ENCODE measurements at regions not wholly inside any gene's neighbourhood (a gene's known extent, or its start where the extent isn't known, plus 50 kb on each side); places are given as distances from the start of the nearest gene placed in this dataset.
"Not testable (repeated sequence)": the region's sequence is repeated elsewhere in the genome, so short reads cannot be mapped to it uniquely, and the experiment has no call there.

DNA sequence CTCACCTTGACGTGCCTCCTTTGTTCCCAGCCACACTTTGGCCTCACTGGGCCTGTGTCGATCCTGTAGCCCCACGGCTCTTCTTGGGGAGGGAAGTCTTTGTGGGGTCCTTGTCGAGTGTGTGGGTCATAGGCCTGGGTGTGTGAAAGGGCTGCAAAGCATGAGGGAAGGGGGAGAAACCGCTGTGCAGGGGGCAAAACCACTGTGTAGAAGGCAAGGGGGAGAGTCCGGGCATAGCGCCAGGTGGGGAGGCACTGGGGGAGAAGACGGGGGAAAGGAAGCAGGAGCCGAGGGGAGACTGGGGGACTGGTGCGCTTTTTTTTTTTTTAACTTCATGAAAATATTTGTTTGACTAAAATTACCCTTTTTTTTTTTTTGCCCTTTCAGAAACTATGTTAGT is 65.1 kb upstream of the RASD2 start:
- no peak for DNase-seq

DNA sequence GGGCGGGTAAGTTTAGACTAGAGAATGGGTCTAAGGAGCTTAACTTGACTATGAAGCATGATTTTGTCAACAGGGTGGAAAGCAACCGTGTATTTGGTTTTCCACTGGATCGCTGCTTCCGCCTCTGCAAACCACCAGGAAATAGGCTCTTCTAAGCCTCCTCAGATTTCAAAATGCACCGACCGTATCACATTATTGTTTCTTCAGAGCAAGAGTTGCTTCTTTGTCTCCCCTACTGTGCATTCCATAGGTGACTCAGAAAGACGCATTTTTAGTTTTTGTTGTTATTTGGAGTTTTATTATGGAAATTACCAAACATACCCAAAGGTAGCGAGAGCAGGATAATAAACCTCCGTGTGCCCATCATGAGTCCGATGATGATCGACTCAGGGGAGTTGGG is 64.3 kb upstream of the RASD2 start:
- DNase-seq: no peak

- DNase-seq: peak; percentile 64
Measured at GRCh38 chr22:35477911-35478582, 62.6 kb upstream of the RASD2 start.

DNA sequence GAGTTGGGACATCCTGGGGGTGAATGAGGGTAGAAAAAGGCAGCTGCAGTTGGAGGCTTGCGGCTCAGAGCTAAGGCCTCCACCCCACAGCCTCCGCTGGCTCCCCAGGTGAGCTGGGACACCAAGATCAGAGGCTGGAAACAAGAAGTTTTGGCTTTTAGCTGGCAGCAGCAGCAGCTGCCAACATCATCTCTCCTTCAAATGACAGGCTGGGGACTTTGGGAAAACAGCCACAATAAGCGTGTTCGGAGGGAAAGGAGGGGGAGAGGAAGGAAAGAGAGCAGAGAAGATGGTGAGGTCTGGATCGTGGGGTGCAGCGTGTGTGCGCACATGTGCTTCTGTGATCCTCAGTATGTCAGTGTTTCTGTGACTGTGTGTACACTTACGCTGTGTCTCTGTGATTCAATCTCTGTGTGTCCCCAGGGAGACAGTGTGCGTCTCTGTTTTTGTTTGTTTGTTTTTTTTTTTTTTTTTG is 62.0 kb upstream of the RASD2 start:
- no peak for DNase-seq

- DNase-seq: no peak
Measured at GRCh38 chr22:35479359-35479758, 61.3 kb upstream of the RASD2 start.

DNA sequence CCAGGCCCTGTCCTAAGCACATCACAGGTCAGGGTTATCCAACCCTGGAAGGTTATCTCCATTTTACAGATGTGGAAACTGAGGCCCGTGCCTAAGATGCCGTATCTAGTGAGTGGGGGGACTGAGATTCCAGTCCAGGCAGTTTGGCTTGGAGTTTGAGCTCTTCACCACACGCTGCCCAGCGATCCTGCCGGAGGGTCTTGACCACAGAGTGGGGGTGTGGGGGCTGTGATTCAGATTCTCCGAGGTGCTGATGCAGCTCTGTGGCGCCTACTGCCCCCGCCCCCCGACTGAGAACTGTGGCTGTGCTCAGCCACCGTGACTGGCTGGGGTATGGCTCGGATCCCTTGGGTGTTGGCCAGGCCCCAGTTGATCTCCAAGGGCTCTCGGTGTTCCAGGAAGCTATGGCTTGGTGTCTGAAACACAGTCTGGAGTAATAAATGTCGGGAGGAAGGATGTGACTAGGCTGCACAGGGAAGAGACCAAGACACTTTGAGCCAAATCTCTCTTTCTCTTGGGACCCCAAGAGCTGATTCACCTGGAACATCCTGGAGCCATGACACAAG is 60.6 kb upstream of the RASD2 start:
- peak; percentile 22 for DNase-seq

GRCh38 chr22:35480627-35481550 is 59.7 kb upstream of the RASD2 start:
- DNase-seq: peak; percentile 20

DNA sequence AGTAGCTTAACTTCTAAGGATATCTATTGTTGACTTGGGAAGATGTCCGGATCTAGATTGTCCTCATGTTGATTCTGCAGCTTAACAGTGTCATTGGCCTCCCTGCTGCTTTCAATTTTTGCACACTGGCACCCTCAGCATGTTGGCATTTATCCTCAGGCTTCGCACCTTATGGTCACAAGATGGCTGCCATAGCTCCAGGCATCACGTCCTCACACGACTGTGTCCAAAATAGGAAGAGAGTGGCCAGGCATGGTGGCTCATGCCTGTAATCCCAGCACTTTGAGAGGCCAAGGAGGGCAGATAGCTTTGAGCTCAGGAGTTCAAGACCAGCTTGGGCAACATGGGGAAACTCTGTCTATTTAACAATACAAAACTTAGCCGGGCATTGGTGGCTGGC is 58.3 kb upstream of the RASD2 start:
- no peak for DNase-seq

DNA sequence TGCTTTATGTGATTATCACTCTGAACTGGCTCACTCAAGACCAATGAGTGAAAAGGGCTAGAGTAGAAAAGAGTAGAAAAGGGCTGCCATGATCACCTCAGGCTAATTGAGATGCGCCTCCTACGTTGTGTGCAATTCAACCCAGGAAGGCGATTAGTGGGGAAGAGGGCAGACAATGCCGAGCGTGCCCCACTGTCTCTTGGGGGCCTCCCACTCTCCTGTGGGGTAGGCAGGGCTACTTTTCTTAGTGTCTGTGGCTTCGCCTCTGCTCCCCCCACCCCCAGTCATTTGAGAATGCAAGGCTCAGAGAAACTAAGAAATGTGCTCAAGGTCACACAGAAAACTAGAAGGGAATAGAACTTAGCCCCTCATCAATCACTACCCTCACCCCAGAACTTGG is 57.7 kb upstream of the RASD2 start:
- DNase-seq: no peak

DNA sequence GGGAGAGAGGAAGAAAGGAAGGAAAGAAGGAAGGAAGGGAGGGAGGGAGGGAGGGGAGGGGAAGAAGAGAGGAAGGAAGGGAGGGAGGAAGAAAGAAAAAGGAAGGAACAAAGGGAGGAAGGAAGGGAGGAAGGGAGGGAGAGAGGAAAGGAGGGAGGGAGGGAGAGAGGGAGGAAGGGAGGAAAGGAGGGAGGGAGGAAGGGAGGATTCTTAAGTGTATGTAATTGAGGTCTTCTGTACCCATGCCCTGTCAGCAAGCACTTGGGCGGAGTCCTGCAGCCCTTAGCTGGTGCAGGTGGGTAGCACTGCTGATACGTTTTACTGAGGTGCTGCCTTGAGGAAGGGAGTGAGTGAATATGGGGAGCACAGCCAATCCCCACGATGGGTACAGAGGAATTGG is 56.9 kb upstream of the RASD2 start:
- DNase-seq: no peak

DNA sequence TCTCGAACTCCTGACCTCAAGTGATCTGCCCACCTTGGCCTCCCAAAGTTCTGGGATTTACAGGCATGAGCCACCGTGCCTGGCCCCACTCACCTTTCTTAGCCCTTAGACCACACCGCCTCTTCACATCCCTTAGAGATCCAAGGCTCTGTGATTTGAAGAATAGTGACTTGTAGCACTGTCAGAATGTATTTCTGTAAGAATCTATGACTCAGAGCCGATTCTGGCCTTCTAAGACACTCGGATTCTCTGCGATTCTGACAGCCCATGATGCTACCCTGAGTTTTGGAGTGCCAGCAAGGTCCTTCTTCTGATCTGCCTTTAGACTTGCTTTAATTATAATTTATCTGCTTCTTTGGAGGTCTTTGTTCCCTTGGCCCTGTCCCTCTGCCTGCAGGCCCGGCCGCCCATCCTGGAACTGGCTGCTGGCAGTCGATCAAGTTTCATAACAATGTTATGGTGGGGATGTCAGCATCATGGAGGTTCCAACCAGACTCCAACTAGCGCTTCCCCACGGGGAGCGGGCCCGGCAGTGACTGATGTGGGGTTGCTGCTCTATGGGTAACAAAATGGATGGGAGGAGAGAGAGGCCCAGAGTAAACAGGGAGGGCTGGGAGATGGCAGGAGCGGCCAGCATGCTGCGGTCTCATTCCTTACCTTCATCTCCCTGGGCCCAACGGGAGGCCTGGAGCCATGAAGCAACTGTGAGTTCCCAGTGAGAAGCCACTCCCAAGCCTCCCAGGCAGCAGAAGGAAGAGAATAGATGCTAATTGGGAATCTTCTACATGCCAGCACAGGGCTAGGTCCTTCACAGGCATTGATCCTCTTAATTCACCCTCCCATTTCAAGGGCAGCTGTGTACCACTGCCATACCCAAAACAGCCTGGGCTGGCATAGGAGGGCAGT is 55.7 kb upstream of the RASD2 start:
- no peak for DNase-seq

DNA sequence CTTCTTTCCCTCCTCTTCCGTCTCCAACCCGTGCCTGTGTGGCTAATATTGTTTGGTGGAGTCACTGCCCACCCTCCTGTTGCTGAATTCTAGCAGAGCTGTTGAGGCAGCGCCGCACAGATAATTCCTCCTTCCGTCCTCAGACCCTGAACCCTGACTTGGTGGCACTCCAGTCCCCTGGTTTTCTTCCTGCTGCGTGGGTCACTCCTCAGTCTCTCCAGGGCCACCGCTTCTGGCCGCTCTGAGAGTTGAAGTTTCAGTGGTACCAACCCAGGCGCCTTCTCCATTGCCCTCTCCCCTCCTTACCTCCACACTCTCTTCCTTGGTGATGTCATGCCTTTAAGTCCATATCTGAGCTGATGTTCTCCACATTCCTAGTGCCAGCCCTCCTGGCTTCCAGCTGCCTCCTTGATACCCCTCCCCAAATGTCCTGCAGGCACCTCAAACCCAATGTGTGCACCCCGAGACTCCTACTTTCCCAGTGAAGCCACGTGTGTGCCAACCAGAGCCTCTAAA is 54.5 kb upstream of the RASD2 start:
- DNase-seq: no peak

DNA sequence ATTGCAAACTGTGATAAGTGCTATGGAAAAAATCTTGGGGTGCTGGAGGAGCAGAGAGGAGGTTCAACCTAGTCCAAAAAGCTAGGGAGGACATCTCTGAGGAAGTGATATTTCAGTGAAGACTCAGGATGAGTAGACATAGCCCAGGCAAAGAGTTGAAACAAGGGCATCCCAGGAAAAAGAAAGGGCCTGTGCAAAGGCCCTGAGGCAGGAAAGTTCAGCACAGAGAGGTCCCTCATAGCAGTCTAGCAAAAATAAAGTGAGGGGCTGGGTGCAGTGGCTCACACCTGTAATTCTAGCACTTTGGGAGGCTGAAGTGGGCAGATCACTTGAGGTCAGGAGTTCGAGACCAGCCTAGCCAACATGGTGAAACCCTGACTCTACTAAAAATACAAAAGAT is 53.0 kb upstream of the RASD2 start:
- DNase-seq: not testable (repeated sequence)

- DNase-seq: no peak
Measured at GRCh38 chr22:35488513-35488912, 52.1 kb upstream of the RASD2 start.

DNA sequence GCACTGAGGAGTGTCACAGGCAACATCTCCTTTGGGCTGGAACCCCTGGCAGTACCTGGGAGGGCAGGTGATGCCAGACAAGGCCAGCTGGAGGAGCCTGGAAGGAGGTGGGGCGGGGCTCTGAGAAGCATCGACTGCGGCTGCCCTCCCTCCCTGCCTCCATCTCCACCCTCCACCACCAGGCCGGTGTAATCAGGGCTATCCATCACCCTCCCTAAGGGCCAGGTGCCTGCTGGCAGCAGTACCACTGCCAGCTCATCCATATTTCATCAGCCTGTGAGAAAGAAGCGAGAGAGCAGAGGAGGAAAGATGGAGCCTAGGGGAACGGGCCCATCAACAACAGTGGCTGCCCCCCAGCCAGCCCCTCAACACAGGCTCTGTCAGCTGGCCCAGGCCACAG is 51.4 kb upstream of the RASD2 start:
- no peak for DNase-seq
